ENCODE measurements at regions not wholly inside any gene's neighbourhood (a gene's known extent, or its start where the extent isn't known, plus 50 kb on each side); places are given as distances from the start of the nearest gene placed in this dataset.

GRCh38 chr3:118548434-118548833 is 486.2 kb downstream of the IGSF11 start:
- DNase-seq (ENCODE audit: low read depth, low spot score), result peak; percentile 85

GRCh38 chr3:118550122-118550521 is 484.5 kb downstream of the IGSF11 start:
- DNase-seq (ENCODE audit: low read depth, low spot score), result peak; percentile 61

GRCh38 chr3:118550556-118550955 is 484.1 kb downstream of the IGSF11 start:
- no peak for DNase-seq (ENCODE audit: low read depth, low spot score)

- no peak for DNase-seq (ENCODE audit: low read depth, low spot score)
Measured at GRCh38 chr3:118554148-118554838, 480.4 kb downstream of the IGSF11 start.

- no peak for DNase-seq (ENCODE audit: low read depth, low spot score)
Measured at GRCh38 chr3:118556983-118557382, 477.7 kb downstream of the IGSF11 start.

GRCh38 chr3:118557513-118557912 is 477.1 kb downstream of the IGSF11 start:
- no peak for DNase-seq (ENCODE audit: low read depth, low spot score)

- no peak for DNase-seq (ENCODE audit: low read depth, low spot score)
Measured at GRCh38 chr3:118559286-118559685, 475.4 kb downstream of the IGSF11 start.

- no peak for DNase-seq (ENCODE audit: low read depth, low spot score)
Measured at GRCh38 chr3:118564800-118565199, 469.8 kb downstream of the IGSF11 start.

GRCh38 chr3:118573912-118574311 is 460.7 kb downstream of the IGSF11 start:
- no peak for DNase-seq (ENCODE audit: low read depth, low spot score)

GRCh38 chr3:118577055-118577777 is 457.4 kb downstream of the IGSF11 start:
- peak; percentile 5 for DNase-seq (ENCODE audit: low read depth, low spot score)

GRCh38 chr3:118578559-118578958 is 456.1 kb downstream of the IGSF11 start:
- DNase-seq (ENCODE audit: low read depth, low spot score), result no peak

GRCh38 chr3:118587037-118587741 is 447.5 kb downstream of the IGSF11 start:
- DNase-seq (ENCODE audit: low read depth, low spot score), result peak; percentile 52

GRCh38 chr3:118587847-118588246 is 446.8 kb downstream of the IGSF11 start:
- DNase-seq (ENCODE audit: low read depth, low spot score), result no peak

- no peak for DNase-seq (ENCODE audit: low read depth, low spot score)
Measured at GRCh38 chr3:118593277-118593670, 441.4 kb downstream of the IGSF11 start.

- no peak for DNase-seq (ENCODE audit: low read depth, low spot score)
Measured at GRCh38 chr3:118597184-118597583, 437.5 kb downstream of the IGSF11 start.

- DNase-seq (ENCODE audit: low read depth, low spot score), result no peak
Measured at GRCh38 chr3:118607915-118608820, 426.5 kb downstream of the IGSF11 start.

- DNase-seq (ENCODE audit: low read depth, low spot score), result no peak
Measured at GRCh38 chr3:118618247-118619040, 416.2 kb downstream of the IGSF11 start.

- no peak for DNase-seq (ENCODE audit: low read depth, low spot score)
Measured at GRCh38 chr3:118626453-118626852, 408.2 kb downstream of the IGSF11 start.

GRCh38 chr3:118628704-118629341 is 405.8 kb downstream of the IGSF11 start:
- peak; percentile 89 for DNase-seq (ENCODE audit: low read depth, low spot score)

GRCh38 chr3:118629821-118630220 is 404.8 kb downstream of the IGSF11 start:
- DNase-seq (ENCODE audit: low read depth, low spot score), result no peak
